Left lung (tissue), 4 donors: ENCODE measurements at regions not wholly inside any gene's neighbourhood (a gene's known extent, or its start where the extent isn't known, plus 50 kb on each side); places are given as distances from the start of the nearest gene placed in this dataset.

ENCODE experiments used
- ATAC-seq: fragments of 200-7000 bp; cut with Tn5 transposase; one replicate; pipeline ENCODE4 v1.9.1; 2020; ENCODE audit warnings: moderate library complexity
- DNase-seq, 4 donors: peaks; one replicate each; pipeline ENCODE4 v3.0.0-alpha.2; 2013 to 2020
- H3K27ac ChIP-seq, 2 donors: fragments of 200-600 bp; sonication (generic) in 1 of 2; one replicate each; pipeline versions ENCODE4 v1.5.0 to v1.8.0; 2020 to 2021
- H3K27me3 ChIP-seq, 2 donors: fragments of 200-600 bp; sonication (generic) in 1 of 2; one replicate each; pipeline versions ENCODE4 v1.5.0 to v1.8.0; 2020 to 2021
- H3K36me3 ChIP-seq, 2 donors: fragments of 200-600 bp; sonication (generic) in 1 of 2; one replicate each; pipeline versions ENCODE4 v1.5.0 to v1.8.0; 2020 to 2021
- H3K4me1 ChIP-seq, 2 donors: fragments of 200-600 bp; one replicate each; pipeline ENCODE4 v1.8.0; 2021
- H3K4me3 ChIP-seq, 2 donors: fragments of 200-600 bp; sonication (generic) in 1 of 2; one replicate each; pipeline versions ENCODE4 v1.5.0 to v1.8.0; 2020 to 2021; ENCODE audit warnings: mild to moderate bottlenecking in 1 of 2
- H3K9me3 ChIP-seq, 2 donors: fragments of 200-600 bp; sonication (generic) in 1 of 2; one replicate each; pipeline versions ENCODE4 v1.5.0 to v1.8.0; 2020 to 2021
- CTCF ChIP-seq, 2 donors: fragments of 200-600 bp; sonication (generic) in 1 of 2; IDR thresholded peaks; one replicate each; pipeline versions ENCODE4 v1.5.0 to v1.8.0; 2021; ENCODE audit warnings: antibody characterized with exemption in 2 of 2
- intact Hi-C, 2 donors: fragments of 100-400 bp; cut with DNase I; formaldehyde crosslinking; loops; one replicate each; pipeline versions ENCODE4 v1.11.2 to v1.14.2; 2022
- donor health status: DM: no; HTN: yes; CAD: no.
- donor health status: DM: no; HTN: no; CAD: no.

- Histone ChIP-seq H3K4me1 (peaks cover 19 to 77% of the 10 kb centered on the region in 2 donors), H3K27me3 (no peaks in the 10 kb centered on the region), H3K9me3 (no peaks in the 10 kb centered on the region), H3K4me3 (no peak overlapping the region), H3K27ac (peak overlapping the region; percentile 92 to 99), H3K36me3 (no peaks in the 10 kb centered on the region)
- peak in 1 of 2 donors; percentile 25 for TF ChIP-seq CTCF (IDR thresholded peaks at IDR 0.05)
- ATAC-seq (no peak), DNase-seq (peak in 1 of 4 donors; percentile 75)
- intact Hi-C loops: loop anchor here in 1 of 2 donors (10.0 kb wide), 1 partner anchor 248 kb away; the partner anchor contains the start of gene GLUL
Measured at GRCh38 chr1:182147136-182147820, 85.8 kb upstream of the ZNF648 start.

- no peak for ATAC-seq
- Histone ChIP-seq H3K4me3 (no peak overlapping the region), H3K36me3 (no peaks in the 10 kb centered on the region), H3K4me1 (peaks cover 19 to 77% of the 10 kb centered on the region in 2 donors), H3K9me3 (no peaks in the 10 kb centered on the region), H3K27ac (peak overlapping the region; percentile 92 to 99), H3K27me3 (no peaks in the 10 kb centered on the region)
- DNase-seq: peak in 1 of 4 donors; percentile 44
- intact Hi-C loops: loop anchor here in 1 of 2 donors (10.0 kb wide), 1 partner anchor 249 kb away; the partner anchor contains the start of gene GLUL
- TF ChIP-seq CTCF (IDR thresholded peaks at IDR 0.05): no peak
Measured at GRCh38 chr1:182146286-182146685, 84.8 kb upstream of the ZNF648 start.

- TF ChIP-seq CTCF (IDR thresholded peaks at IDR 0.05): no peak
- Histone ChIP-seq H3K4me1 (peaks cover 19 to 70% of the 10 kb centered on the region in 2 donors), H3K27me3 (no peaks in the 10 kb centered on the region), H3K4me3 (no peak overlapping the region), H3K36me3 (no peaks in the 10 kb centered on the region), H3K9me3 (no peaks in the 10 kb centered on the region), H3K27ac (peak overlapping the region; percentile 92 to 99)
- intact Hi-C loops: loop anchor here in 1 of 2 donors (10.0 kb wide), 1 partner anchor 249 kb away; the partner anchor contains the start of gene GLUL
- ATAC-seq: no peak
- no peak for DNase-seq
Measured at GRCh38 chr1:182145441-182145840, 83.9 kb upstream of the ZNF648 start.

GRCh38 chr1:182144646-182145030, 83.1 kb upstream of the ZNF648 start:
- DNase-seq: no peak
- Histone ChIP-seq H3K9me3 (no peaks in the 10 kb centered on the region), H3K36me3 (no peaks in the 10 kb centered on the region), H3K4me3 (no peak overlapping the region), H3K4me1 (peaks cover 19 to 70% of the 10 kb centered on the region in 2 donors), H3K27ac (peak overlapping the region; percentile 92 to 99), H3K27me3 (no peaks in the 10 kb centered on the region)
- TF ChIP-seq CTCF (IDR thresholded peaks at IDR 0.05): no peak
- no peak for ATAC-seq
- intact Hi-C loops: loop anchor here (5.0 to 10.0 kb wide), 3 partner anchors 62 to 253 kb away; partner anchors contain the start of gene GLUL (in 1 of the 2)

- Histone ChIP-seq H3K27me3 (no peaks in the 10 kb centered on the region), H3K4me3 (no peak overlapping the region), H3K36me3 (no peaks in the 10 kb centered on the region), H3K9me3 (no peaks in the 10 kb centered on the region), H3K27ac (peak overlapping the region; percentile 92 to 99), H3K4me1 (peaks cover 19 to 64% of the 10 kb centered on the region in 2 donors)
- TF ChIP-seq CTCF (IDR thresholded peaks at IDR 0.05): no peak
- intact Hi-C loops: loop anchor here (5.0 to 10.0 kb wide), 3 partner anchors 62 to 253 kb away; partner anchors contain the start of gene GLUL (in 1 of the 2)
- DNase-seq (peak; percentile 75 to 90 (median 85)), ATAC-seq (peak; percentile 81)
Measured at GRCh38 chr1:182143825-182144645, 82.5 kb upstream of the ZNF648 start.
